ENCODE measurements at regions not wholly inside any gene's neighbourhood (a gene's known extent, or its start where the extent isn't known, plus 50 kb on each side); places are given as distances from the start of the nearest gene placed in this dataset.
"Not testable (repeated sequence)": the region's sequence is repeated elsewhere in the genome, so short reads cannot be mapped to it uniquely, and the experiment has no call there.

- peak; percentile 52 for DNase-seq (ENCODE audit: low read depth)
Measured at GRCh38 chr6:74631564-74631963, 574.3 kb downstream of the COL12A1 start.

DNA sequence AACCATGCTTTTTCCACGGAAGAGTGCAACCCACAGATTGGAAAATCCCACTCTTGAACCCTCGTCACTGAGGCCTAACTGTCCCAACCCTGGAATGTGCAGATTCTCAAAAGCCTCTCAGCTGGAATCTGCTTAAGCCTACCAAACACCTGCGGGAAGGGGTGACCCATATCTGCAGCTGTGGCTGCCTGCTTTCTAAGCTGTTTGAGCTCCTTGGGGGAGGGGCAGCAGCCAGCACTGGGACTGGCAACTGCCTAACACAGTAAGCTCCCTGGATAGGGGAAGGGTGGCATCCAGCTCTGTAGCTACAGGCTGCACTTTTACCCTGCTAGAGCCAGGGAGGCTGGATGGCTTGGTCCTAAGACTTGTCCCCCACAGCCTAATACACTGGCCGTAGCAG lies 579.6 kb downstream of the COL12A1 start:
- no peak for DNase-seq (ENCODE audit: low read depth)

DNA sequence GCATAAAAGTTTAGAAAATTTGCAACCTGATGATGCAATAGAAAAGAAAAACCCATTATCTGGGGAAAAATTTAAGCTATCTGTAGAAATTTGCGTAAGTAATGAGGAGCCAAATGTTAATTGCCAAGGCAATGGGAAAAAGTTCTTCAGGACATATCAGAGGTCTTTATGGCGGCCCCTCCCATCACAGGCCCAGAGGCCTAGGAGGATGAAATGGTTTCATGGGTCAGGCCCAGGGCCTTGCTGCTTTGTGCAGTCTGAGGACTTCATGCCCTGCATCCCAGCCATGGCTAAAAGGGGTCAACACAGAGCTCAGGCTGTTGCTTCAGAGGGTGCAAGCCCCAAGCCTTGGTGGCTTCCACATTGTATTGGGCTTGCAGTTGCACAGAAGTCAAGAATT lies 582.8 kb downstream of the COL12A1 start:
- no peak for DNase-seq (ENCODE audit: low read depth)

GRCh38 chr6:74611220-74611619 lies 594.6 kb downstream of the COL12A1 start:
- no peak for DNase-seq (ENCODE audit: low read depth)

DNA sequence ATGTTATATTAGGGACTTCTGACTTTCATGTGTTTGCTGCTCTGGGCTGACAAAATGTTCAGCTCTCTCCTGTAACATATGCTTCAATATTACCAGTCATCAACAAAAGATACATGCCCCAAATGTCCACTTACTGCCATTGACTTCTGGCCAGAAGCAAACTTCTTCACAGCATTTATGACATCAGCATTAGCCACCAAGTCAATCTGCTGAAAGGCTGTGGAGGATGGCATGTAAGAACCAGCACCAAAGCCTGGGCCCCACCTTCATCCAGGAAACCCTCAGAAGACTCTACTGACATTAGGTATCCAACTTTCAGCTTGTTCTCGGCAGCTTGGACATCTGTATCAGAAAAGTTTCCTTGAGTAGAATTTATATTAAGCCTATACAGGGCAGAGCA lies 595.5 kb downstream of the COL12A1 start:
- DNase-seq (ENCODE audit: low read depth), result peak; percentile 23

DNA sequence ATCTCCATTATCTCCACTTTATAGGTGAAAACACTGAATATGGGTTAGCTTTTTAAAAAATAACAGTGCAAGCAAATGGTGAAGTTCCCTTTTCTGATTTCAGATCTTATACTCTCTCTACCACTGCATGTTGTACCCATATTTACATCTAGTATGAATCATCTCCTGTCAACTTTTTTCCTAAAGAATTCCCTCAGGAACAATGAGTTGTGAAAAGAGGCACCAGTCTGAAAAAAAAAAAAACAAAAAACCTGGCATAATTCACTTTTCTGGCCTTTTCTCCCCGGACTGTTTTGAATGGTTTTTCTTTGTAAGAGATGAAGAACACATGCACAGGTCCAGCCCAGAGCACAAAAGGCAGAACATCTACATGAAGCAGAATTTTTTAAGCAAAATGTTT lies 596.0 kb downstream of the COL12A1 start:
- peak; percentile 26 for DNase-seq (ENCODE audit: low read depth)

GRCh38 chr6:74607934-74608333 lies 597.9 kb downstream of the COL12A1 start:
- peak; percentile 46 for DNase-seq (ENCODE audit: low read depth)

- DNase-seq (ENCODE audit: low read depth), result no peak
Measured at GRCh38 chr6:74607468-74607867, 598.4 kb downstream of the COL12A1 start.

GRCh38 chr6:74606582-74607071 lies 599.2 kb downstream of the COL12A1 start:
- DNase-seq (ENCODE audit: low read depth), result peak; percentile 95

DNA sequence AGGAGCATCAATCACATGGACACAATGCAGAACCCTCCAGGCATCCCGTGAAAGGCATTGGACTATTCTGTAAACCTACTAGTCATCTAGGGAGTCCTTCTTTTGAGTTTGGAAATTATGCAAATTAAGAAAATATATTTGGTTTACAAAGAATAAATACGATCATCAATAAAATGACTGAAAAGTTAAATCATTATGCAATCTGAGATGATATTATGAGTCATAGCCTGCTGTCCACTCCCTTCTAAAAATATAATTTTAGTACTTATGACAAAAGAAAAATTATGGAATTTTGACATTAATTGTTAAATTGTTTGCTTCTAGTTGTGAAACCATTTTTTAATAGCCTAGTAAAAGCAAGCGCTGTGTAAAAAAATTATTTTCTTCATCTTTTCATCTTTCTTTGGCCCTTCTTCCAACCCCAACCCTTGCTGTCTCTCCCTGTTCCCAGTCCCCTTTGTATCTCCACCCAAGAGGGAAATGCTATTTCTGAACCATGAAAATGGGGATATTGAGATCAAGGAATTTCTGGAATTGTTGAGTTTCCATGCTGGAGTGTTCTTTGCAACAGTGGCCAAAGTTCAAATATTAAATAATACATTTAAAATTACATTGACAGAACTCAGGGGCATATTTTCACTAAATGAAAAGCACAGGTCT lies 599.8 kb downstream of the COL12A1 start:
- DNase-seq (ENCODE audit: low read depth), result no peak

DNA sequence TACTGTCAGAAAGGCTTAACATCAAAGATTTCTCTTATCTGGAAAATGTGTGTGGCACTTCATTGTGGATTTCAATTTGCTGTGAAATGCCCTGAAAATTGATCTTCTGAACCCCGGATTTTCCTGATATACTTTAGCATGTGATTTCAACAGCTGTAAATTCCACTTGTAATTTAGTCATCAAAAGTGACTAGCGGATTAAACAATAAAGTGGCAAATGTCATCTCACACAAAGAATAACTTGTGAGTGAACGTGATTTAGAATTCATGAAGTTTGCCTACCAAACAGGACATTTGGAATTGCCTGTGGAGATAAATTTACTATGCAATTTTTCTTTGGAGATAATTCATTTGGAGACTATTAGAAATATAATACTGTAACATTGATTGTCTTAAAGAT lies 601.6 kb downstream of the COL12A1 start:
- DNase-seq (ENCODE audit: low read depth), result no peak

- peak; percentile 58 for DNase-seq (ENCODE audit: low read depth)
Measured at GRCh38 chr6:74603322-74604076, 602.4 kb downstream of the COL12A1 start.

DNA sequence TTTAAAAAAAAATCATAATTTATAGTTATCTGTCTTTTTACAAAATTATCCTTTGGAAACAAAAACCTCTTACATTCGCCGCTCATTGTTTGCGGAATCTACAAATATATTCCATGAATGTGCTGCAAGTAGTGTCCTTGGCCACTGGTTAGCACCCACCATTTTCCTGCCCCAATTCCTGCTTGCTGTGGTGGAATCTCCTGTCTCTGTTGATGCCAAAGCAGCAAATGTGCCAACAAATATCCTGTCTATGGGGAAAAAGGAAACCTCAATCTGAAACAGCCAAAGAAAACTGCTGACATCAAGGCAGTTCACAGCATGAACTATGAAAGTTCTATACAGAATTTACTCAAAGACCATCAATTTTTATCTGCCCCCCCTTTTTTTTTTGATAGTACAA lies 603.6 kb downstream of the COL12A1 start:
- DNase-seq (ENCODE audit: low read depth), result no peak

GRCh38 chr6:74598462-74599393 lies 607.1 kb downstream of the COL12A1 start:
- peak; percentile 60 for DNase-seq (ENCODE audit: low read depth)

- DNase-seq (ENCODE audit: low read depth), result no peak
Measured at GRCh38 chr6:74597840-74598239, 608.0 kb downstream of the COL12A1 start.

- DNase-seq (ENCODE audit: low read depth), result peak; percentile 58
Measured at GRCh38 chr6:74597266-74597665, 608.6 kb downstream of the COL12A1 start.

DNA sequence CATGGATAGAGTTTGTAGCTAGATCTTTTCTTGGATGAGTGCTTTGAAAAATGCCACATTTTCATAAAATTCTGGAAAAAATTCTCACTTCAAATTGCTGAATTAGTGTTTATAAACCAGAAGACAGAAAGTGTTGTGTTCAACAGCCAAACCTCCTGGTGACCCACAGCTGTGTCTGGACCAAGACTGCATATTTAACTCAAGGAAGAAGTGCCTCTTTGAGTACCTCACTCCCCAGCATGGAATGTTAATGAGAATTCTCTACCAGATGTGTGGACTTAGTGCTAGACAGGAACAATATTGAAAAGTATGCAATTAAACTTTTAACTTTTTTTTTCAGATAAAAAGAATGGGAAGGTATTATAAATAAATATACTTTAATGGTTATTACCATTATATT lies 609.3 kb downstream of the COL12A1 start:
- DNase-seq (ENCODE audit: low read depth), result peak; percentile 52

- DNase-seq (ENCODE audit: low read depth), result not testable (repeated sequence)
Measured at GRCh38 chr6:74594350-74594749, 611.5 kb downstream of the COL12A1 start.

GRCh38 chr6:74588094-74588832 lies 617.6 kb downstream of the COL12A1 start:
- no peak for DNase-seq (ENCODE audit: low read depth)

GRCh38 chr6:74587386-74587785 lies 618.5 kb downstream of the COL12A1 start:
- DNase-seq (ENCODE audit: low read depth), result no peak

- peak; percentile 58 for DNase-seq (ENCODE audit: low read depth)
Measured at GRCh38 chr6:74585753-74586152, 620.1 kb downstream of the COL12A1 start.

- DNase-seq (ENCODE audit: low read depth), result no peak
Measured at GRCh38 chr6:74581681-74582080, 624.2 kb downstream of the COL12A1 start.

All from EH (cell line).